ENCODE measurements at regions not wholly inside any gene's neighbourhood (a gene's known extent, or its start where the extent isn't known, plus 50 kb on each side); places are given as distances from the start of the nearest gene placed in this dataset.

- TF ChIP-seq REST (IDR thresholded peaks at IDR 0.05; ENCODE audit: insufficient read depth in 1 of 2, low read depth in 2 of 2, low read length in 2 of 2) (no peak), POLR2AphosphoS5 (IDR thresholded peaks at IDR 0.05; ENCODE audit: low read depth, low read length) (no peak)
Observed at GRCh38 chr9:81497091-81497490, 192.3 kb downstream of the TLE1 start.
